ENCODE measurements at regions not wholly inside any gene's neighbourhood (a gene's known extent, or its start where the extent isn't known, plus 50 kb on each side); places are given as distances from the start of the nearest gene placed in this dataset.

- TF ChIP-seq POLR2AphosphoS5 (IDR thresholded peaks at IDR 0.05; ENCODE audit: low read depth, low read length): no peak
- no peak for TF ChIP-seq POLR2A (IDR thresholded peaks at IDR 0.05; ENCODE audit: low read depth, low read length)
- no peak for TF ChIP-seq TAF1 (IDR thresholded peaks at IDR 0.05; ENCODE audit: borderline replicate concordance, low read depth, low read length)
Measured at GRCh38 chr2:195307751-195308150, 349.3 kb upstream of the SLC39A10 start.

All from GM12892 (cell line).